GM20000 (cell line): ENCODE measurements at regions not wholly inside any gene's neighbourhood (a gene's known extent, or its start where the extent isn't known, plus 50 kb on each side); places are given as distances from the start of the nearest gene placed in this dataset.

Experiments used
- DNase-seq: peaks from one replicate; pipeline ENCODE4 v3.0.0; 2012; ENCODE audit warnings: low spot score
- CTCF ChIP-seq: IDR thresholded peaks from 2 replicates; pipeline ENCODE4 v1.5.1; 2012; ENCODE audit warnings: mild to moderate bottlenecking, control low read depth; ENCODE audit errors: extremely low read depth, missing control alignments

GRCh38 chr13:82687884-82688283 lies 1194.4 kb downstream of the SLITRK1 start:
- DNase-seq = no peak

DNA sequence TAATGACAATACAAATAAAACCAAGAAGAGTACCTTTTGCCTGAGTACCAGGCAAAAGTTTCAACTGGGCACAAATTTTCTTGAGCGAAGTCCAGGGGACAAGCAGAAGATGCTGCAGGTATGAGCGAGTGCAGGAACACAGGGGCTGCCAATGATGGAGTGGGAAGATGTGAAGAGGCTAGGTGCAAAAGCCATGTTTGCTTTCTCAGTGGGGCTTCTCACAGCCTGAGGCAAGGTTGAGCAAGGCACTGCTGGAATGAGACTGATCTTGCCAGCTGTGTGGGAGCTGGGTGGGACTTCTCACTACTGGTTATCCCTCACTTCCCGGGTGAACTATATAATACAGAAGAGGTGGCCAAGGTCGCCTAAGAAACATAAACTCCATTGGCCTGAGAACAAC lies 1200.7 kb downstream of the SLITRK1 start:
- DNase-seq = no peak
- TF ChIP-seq CTCF = no peak

More at GRCh38 chr13:82687884-82688283, 1194.4 kb downstream of the SLITRK1 start:
- TF ChIP-seq CTCF = no peak

DNA sequence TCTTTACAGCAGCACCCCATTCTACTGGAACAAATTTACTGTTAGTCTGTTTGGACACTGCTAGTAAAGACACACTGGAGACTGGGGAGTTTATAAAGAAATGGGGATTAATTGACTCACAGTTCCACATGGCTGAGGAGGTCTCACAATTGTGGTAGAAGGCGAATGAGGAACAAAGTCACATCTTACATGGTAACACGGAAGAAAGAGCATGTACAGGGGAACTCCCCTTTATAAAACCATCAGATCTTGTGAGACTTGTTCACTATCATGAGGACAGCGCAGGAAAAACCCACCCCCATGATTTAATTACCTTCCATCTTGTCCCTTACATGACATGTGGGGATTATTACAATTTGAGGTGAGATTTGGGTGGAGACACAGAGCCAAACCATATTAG lies 1204.2 kb downstream of the SLITRK1 start:
- TF ChIP-seq CTCF = no peak
- DNase-seq = no peak

DNA sequence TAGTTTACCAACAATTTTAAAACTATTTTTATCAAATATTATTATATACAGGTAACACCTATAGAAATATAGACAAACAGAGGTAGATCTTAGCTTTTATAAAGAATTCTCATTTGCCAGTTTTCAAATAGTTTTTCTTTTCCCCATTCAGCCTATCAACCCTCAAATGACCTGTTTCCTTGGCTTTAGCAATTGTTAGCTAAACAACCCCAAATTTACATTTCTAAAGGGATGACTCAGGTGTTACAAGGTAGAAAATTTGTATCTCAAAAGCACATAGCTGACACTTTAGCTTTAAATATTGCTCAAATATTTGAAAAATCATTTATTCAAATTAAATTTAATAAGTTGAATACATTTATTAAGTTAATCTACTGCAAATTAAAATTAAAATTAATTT lies 1207.2 kb downstream of the SLITRK1 start:
- DNase-seq = no peak
- no peak for TF ChIP-seq CTCF

DNA sequence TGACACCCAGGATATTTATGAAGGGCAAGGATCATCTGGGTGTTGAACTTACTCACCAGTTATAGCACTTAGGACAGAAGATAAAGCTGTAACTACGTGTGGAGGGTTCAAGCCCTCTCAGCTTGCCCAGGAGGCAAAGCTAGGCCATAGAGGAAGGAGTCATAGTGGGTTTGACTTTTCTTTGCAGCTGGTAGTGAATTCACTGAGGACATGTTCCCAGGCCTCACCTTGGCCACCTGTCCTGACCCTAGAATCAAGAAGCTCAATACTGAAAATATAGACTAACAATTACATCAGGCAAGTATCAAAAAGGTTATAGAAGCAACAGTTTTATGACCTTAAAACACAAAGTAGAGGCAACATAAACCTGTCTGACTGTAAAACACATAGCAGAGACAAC lies 1207.7 kb downstream of the SLITRK1 start:
- DNase-seq = no peak
- no peak for TF ChIP-seq CTCF

- no peak for TF ChIP-seq CTCF
- no peak for DNase-seq
Measured at GRCh38 chr13:82672248-82672647, 1210.0 kb downstream of the SLITRK1 start.

- TF ChIP-seq CTCF = no peak
- DNase-seq = no peak
Measured at GRCh38 chr13:82664183-82664582, 1218.1 kb downstream of the SLITRK1 start.
